ENCODE measurements at regions not wholly inside any gene's neighbourhood (a gene's known extent, or its start where the extent isn't known, plus 50 kb on each side); places are given as distances from the start of the nearest gene placed in this dataset.

GRCh38 chr2:193985272-193985671 lies 1671.8 kb upstream of the SLC39A10 start:
- ChIA-PET CTCF (no interaction called here), POLR2A (no interaction called here)
- Mint-ChIP-seq H3K4me1 (peaks cover 11% of the 10 kb centered on the region), H3K27me3 (ENCODE audit: low read depth) (no peaks in the 10 kb centered on the region), H3K36me3 (no peaks in the 10 kb centered on the region), H3K27ac (no peak overlapping the region), H3K4me3 (no peak overlapping the region), H3K9me3 (no peaks in the 10 kb centered on the region)
- ATAC-seq: no peak
- DNase-seq (ENCODE audit: low spot score): no peak
- TF ChIP-seq IRF1 (CRISPR knock-in tag; IDR thresholded peaks at IDR 0.05): no peak
- TF ChIP-seq MLX (CRISPR knock-in tag; IDR thresholded peaks at IDR 0.05): no peak
- no peak for TF ChIP-seq ZSCAN18 (CRISPR knock-in tag; IDR thresholded peaks at IDR 0.05)
- no peak for TF ChIP-seq MAX (CRISPR knock-in tag; IDR thresholded peaks at IDR 0.05)
- TF ChIP-seq MYBL2 (CRISPR knock-in tag; IDR thresholded peaks at IDR 0.05): no peak

GRCh38 chr2:193980599-193980998 lies 1676.4 kb upstream of the SLC39A10 start:
- H3K4me3 Mint-ChIP-seq: no peak overlapping the region
- peaks cover 21% of the 10 kb centered on the region for H3K36me3 Mint-ChIP-seq
- POLR2A ChIA-PET: no interaction called here
- H3K27ac Mint-ChIP-seq: peak overlapping the region; percentile 95
- DNase-seq (ENCODE audit: low spot score): no peak
- CTCF ChIA-PET: no interaction called here
- TF ChIP-seq AR (CRISPR knock-in tag; IDR thresholded peaks at IDR 0.05): no peak
- no peak for TF ChIP-seq ZNF219 (CRISPR knock-in tag; IDR thresholded peaks at IDR 0.05; ENCODE audit: borderline replicate concordance)
- TF ChIP-seq ZNF396 (CRISPR knock-in tag; IDR thresholded peaks at IDR 0.05; ENCODE audit: borderline replicate concordance): no peak
- TF ChIP-seq MXD4 (CRISPR knock-in tag; IDR thresholded peaks at IDR 0.05; ENCODE audit: borderline replicate concordance): no peak
- TF ChIP-seq ZNF232 (CRISPR knock-in tag; IDR thresholded peaks at IDR 0.05): no peak
- no peak for TF ChIP-seq RELA (CRISPR knock-in tag; IDR thresholded peaks at IDR 0.05; ENCODE audit: borderline replicate concordance)
- no peak for TF ChIP-seq ZNF532 (CRISPR knock-in tag; IDR thresholded peaks at IDR 0.05; ENCODE audit: borderline replicate concordance)
- no peak for TF ChIP-seq MAX (CRISPR knock-in tag; IDR thresholded peaks at IDR 0.05)
- no peak for TF ChIP-seq KAT7 (CRISPR knock-in tag; IDR thresholded peaks at IDR 0.05; ENCODE audit: borderline replicate concordance)
- TF ChIP-seq TCF7 (CRISPR knock-in tag; IDR thresholded peaks at IDR 0.05; ENCODE audit: low read depth): no peak
- no peak for TF ChIP-seq NFE2L1 (CRISPR knock-in tag; IDR thresholded peaks at IDR 0.05)
- no peak for TF ChIP-seq ATF2 (CRISPR knock-in tag; IDR thresholded peaks at IDR 0.05; ENCODE audit: borderline replicate concordance, low read depth)
- peaks cover 19% of the 10 kb centered on the region for H3K9me3 Mint-ChIP-seq
- ATAC-seq: peak; percentile 85
- peaks cover 17% of the 10 kb centered on the region for H3K4me1 Mint-ChIP-seq
- no peaks in the 10 kb centered on the region for H3K27me3 Mint-ChIP-seq (ENCODE audit: low read depth)

Data from WTC11 (cell line).